HEK293 (cell line): ENCODE measurements at regions not wholly inside any gene's neighbourhood (a gene's known extent, or its start where the extent isn't known, plus 50 kb on each side); places are given as distances from the start of the nearest gene placed in this dataset.

Source experiments
- CTCF ChIA-PET: fragments of 350-600 bp; formaldehyde crosslinking; extraction: SDS; loops from one replicate; lab custom pipeline; 2021; ENCODE audit warnings: antibody characterized with exemption; lab: Yijun Ruan, JAX
- POLR2A ChIA-PET: fragments of 300-600 bp; formaldehyde crosslinking; extraction: SDS; loops from one replicate; lab custom pipeline; 2020; ENCODE audit warnings: antibody characterized with exemption, inconsistent platforms; lab: Yijun Ruan, JAX
- H3K27ac ChIP-seq: fragments of 200-500 bp; sonication (Bioruptor generic); 2 replicates; pipeline ENCODE4 v1.5.1; 2014; ENCODE audit warnings: low read depth, low read length, control low read depth, inconsistent platforms; ENCODE audit errors: extremely low read depth
- H3K36me3 ChIP-seq, 2 experiments: fragments of 200-500 bp in 1 of 2; sonication (Bioruptor generic) in 1 of 2; 1 replicate in 1 of 2; 2 replicates in 1 of 2; pipeline ENCODE4 v1.5.1; 2014 to 2017; ENCODE audit warnings: inconsistent platforms in 2 of 2, low read length in 2 of 2; ENCODE audit not compliant: control insufficient read depth in 2 of 2, insufficient read depth in 1 of 2
- H3K4me1 ChIP-seq: fragments of 200-500 bp; sonication (Bioruptor generic); 2 replicates; pipeline ENCODE4 v1.5.1; 2014; ENCODE audit warnings: mild to moderate bottlenecking, low read length, inconsistent platforms; ENCODE audit not compliant: control insufficient read depth, insufficient read depth
- H3K4me3 ChIP-seq: 2 replicates; pipeline ENCODE4 v1.5.1; 2011; ENCODE audit warnings: low read depth, mild to moderate bottlenecking, control low read depth, low read length, moderate library complexity
- H3K9me3 ChIP-seq: fragments of 200-500 bp; sonication (Bioruptor generic); 2 replicates; pipeline ENCODE4 v1.5.1; 2014; ENCODE audit warnings: low read depth, low read length, inconsistent platforms; ENCODE audit not compliant: control insufficient read depth, insufficient read depth
- KLF8 ChIP-seq: fragments of 450-650 bp; formaldehyde crosslinking; IDR thresholded peaks from 2 replicates; pipeline ENCODE4 v1.5.1; 2016; ENCODE audit warnings: missing biosample characterization, missing genetic modification characterization
- TRIM28 ChIP-seq: IDR thresholded peaks from 2 replicates; pipeline ENCODE4 v1.6.1; 2011; ENCODE audit warnings: low read length, control low read depth, borderline replicate concordance
- ZBTB17 ChIP-seq: fragments of 450-650 bp; formaldehyde crosslinking; IDR thresholded peaks from 2 replicates; pipeline ENCODE4 v1.5.1; 2016; ENCODE audit warnings: missing biosample characterization, missing genetic modification characterization
- ZNF184 ChIP-seq: fragments of 450-650 bp; IDR thresholded peaks from 2 replicates; pipeline ENCODE4 v1.5.1; 2018; ENCODE audit warnings: missing biosample characterization, mild to moderate bottlenecking, missing genetic modification characterization
- ZNF266 ChIP-seq: fragments of 450-650 bp; formaldehyde crosslinking; IDR thresholded peaks from 2 replicates; pipeline ENCODE4 v1.5.1; 2016; ENCODE audit warnings: missing biosample characterization, missing genetic modification characterization, low read depth
- ZNF324 ChIP-seq: fragments of 450-650 bp; formaldehyde crosslinking; IDR thresholded peaks from 2 replicates; pipeline ENCODE4 v1.5.1; 2016; ENCODE audit warnings: missing biosample characterization, missing genetic modification characterization
- ZNF335 ChIP-seq: fragments of 450-650 bp; formaldehyde crosslinking; conservative IDR thresholded peaks from 2 replicates; pipeline ENCODE4 v1.5.1; 2016; ENCODE audit warnings: missing biosample characterization, missing genetic modification characterization
- ZNF350 ChIP-seq: fragments of 450-650 bp; formaldehyde crosslinking; IDR thresholded peaks from 2 replicates; pipeline ENCODE4 v1.5.0; 2017; ENCODE audit warnings: missing biosample characterization, mild to moderate bottlenecking, missing genetic modification characterization
- ZNF549 ChIP-seq: fragments of 450-650 bp; IDR thresholded peaks from 2 replicates; pipeline ENCODE4 v1.5.1; 2018; ENCODE audit warnings: missing biosample characterization, missing genetic modification characterization, mild to moderate bottlenecking, inconsistent platforms, moderate library complexity
- ZNF660 ChIP-seq: fragments of 450-650 bp; IDR thresholded peaks from 2 replicates; pipeline ENCODE4 v1.5.1; 2018; ENCODE audit warnings: missing biosample characterization, mild to moderate bottlenecking, missing genetic modification characterization
- ZNF664 ChIP-seq: fragments of 450-650 bp; formaldehyde crosslinking; IDR thresholded peaks from 2 replicates; pipeline ENCODE4 v1.5.1; 2016; ENCODE audit warnings: missing biosample characterization, missing genetic modification characterization
- ZNF701 ChIP-seq: fragments of 450-650 bp; formaldehyde crosslinking; IDR thresholded peaks from 2 replicates; pipeline ENCODE4 v1.5.1; 2016; ENCODE audit warnings: missing biosample characterization, missing genetic modification characterization
- ZNF747 ChIP-seq: fragments of 450-650 bp; formaldehyde crosslinking; IDR thresholded peaks from 2 replicates; pipeline ENCODE4 v1.5.1; 2016; ENCODE audit warnings: missing biosample characterization, missing genetic modification characterization
- ZNF791 ChIP-seq: fragments of 450-650 bp; formaldehyde crosslinking; IDR thresholded peaks from 2 replicates; pipeline ENCODE4 v1.5.1; 2016; ENCODE audit warnings: missing biosample characterization, missing genetic modification characterization
- TF ChIP-seq, protein P1 (sequence below): fragments of 450-650 bp; formaldehyde crosslinking; IDR thresholded peaks from 2 replicates; pipeline ENCODE4 v1.5.1; 2016; ENCODE audit warnings: missing biosample characterization, missing genetic modification characterization
- TF ChIP-seq, protein P2 (sequence below): fragments of 450-650 bp; formaldehyde crosslinking; IDR thresholded peaks from 2 replicates; pipeline ENCODE4 v1.5.1; 2016; ENCODE audit warnings: missing biosample characterization, missing genetic modification characterization
- TF ChIP-seq, protein P3 (sequence below): fragments of 450-650 bp; formaldehyde crosslinking; IDR thresholded peaks from 2 replicates; pipeline ENCODE4 v1.5.1; 2016; ENCODE audit warnings: missing biosample characterization, missing genetic modification characterization
- TF ChIP-seq, protein P4 (sequence below): fragments of 450-650 bp; formaldehyde crosslinking; optimal IDR thresholded peaks from 2 replicates; pipeline ENCODE3; 2016; ENCODE audit warnings: missing biosample characterization, mild to moderate bottlenecking, missing genetic modification characterization
- TF ChIP-seq, protein P5 (sequence below): fragments of 450-650 bp; formaldehyde crosslinking; IDR thresholded peaks from 2 replicates; pipeline ENCODE4 v1.5.1; 2016; ENCODE audit warnings: missing biosample characterization, missing genetic modification characterization

DNA sequence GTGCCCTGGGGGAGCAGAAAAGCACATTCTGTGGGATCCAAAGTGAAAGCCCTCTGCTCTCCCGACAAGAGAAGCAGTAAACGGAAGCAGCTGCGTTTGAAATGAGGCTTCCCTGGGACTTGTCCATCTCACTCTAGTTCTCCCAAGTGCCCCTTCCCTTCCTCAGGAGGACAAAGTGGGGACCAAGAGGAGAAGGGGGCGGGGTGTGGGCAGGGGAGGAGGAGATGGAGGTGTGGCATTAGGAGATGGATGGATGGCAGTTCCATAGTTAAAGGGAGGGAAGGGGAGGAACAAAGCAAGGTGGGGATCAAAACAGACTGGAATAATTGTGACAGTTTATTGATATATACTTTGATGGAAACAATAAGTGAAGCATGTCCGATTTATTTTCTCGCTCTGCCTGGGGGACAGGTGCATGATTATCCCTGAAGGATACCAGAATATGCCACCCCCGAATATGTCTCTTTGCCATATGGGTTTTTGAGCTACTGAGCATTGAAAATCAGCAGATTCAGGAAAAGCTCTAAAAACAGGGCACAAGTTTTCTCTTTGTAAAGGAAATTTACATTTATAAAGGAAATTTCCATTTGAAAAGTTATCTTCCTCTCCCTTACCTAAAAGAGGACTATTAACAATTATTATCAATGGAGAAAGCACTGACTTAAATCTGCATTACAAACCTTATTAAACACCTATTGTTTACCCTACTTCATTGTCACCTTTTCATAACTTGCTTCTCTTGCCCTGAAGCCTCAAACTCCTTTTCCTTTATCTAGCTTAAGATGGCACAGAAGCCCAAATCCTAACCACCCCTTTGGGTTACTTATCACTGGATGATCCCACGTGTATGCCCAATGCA is 58.9 kb upstream of the DAZL start:
- Histone ChIP-seq H3K9me3 (no peaks in the 10 kb centered on the region), H3K4me3 (no peak overlapping the region), H3K36me3 (no peaks in the 10 kb centered on the region), H3K27ac (no peak overlapping the region), H3K4me1 (peaks cover 7% of the 10 kb centered on the region; the same call in 1 of the 2 replicates)
- TF ChIP-seq, protein P1, sequence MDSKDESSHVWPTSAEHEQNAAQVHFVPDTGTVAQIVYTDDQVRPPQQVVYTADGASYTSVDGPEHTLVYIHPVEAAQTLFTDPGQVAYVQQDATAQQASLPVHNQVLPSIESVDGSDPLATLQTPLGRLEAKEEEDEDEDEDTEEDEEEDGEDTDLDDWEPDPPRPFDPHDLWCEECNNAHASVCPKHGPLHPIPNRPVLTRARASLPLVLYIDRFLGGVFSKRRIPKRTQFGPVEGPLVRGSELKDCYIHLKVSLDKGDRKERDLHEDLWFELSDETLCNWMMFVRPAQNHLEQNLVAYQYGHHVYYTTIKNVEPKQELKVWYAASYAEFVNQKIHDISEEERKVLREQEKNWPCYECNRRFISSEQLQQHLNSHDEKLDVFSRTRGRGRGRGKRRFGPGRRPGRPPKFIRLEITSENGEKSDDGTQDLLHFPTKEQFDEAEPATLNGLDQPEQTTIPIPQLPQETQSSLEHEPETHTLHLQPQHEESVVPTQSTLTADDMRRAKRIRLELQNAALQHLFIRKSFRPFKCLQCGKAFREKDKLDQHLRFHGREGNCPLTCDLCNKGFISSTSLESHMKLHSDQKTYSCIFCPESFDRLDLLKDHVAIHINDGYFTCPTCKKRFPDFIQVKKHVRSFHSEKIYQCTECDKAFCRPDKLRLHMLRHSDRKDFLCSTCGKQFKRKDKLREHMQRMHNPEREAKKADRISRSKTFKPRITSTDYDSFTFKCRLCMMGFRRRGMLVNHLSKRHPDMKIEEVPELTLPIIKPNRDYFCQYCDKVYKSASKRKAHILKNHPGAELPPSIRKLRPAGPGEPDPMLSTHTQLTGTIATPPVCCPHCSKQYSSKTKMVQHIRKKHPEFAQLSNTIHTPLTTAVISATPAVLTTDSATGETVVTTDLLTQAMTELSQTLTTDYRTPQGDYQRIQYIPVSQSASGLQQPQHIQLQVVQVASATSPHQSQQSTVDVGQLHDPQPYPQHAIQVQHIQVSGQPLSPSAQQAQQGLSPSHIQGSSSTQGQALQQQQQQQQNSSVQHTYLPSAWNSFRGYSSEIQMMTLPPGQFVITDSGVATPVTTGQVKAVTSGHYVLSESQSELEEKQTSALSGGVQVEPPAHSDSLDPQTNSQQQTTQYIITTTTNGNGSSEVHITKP (tag by site-specific recombination) = peak; percentile 71
- TF ChIP-seq, protein P2, sequence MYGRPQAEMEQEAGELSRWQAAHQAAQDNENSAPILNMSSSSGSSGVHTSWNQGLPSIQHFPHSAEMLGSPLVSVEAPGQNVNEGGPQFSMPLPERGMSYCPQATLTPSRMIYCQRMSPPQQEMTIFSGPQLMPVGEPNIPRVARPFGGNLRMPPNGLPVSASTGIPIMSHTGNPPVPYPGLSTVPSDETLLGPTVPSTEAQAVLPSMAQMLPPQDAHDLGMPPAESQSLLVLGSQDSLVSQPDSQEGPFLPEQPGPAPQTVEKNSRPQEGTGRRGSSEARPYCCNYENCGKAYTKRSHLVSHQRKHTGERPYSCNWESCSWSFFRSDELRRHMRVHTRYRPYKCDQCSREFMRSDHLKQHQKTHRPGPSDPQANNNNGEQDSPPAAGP (tag by site-specific recombination) = no peak
- TF ChIP-seq ZNF184 (no peak), ZNF335 (no peak), ZNF266 (tag by site-specific recombination) (no peak), KLF8 (tag by site-specific recombination) (no peak), ZNF350 (tag by site-specific recombination) (no peak)
- TF ChIP-seq, protein P3, sequence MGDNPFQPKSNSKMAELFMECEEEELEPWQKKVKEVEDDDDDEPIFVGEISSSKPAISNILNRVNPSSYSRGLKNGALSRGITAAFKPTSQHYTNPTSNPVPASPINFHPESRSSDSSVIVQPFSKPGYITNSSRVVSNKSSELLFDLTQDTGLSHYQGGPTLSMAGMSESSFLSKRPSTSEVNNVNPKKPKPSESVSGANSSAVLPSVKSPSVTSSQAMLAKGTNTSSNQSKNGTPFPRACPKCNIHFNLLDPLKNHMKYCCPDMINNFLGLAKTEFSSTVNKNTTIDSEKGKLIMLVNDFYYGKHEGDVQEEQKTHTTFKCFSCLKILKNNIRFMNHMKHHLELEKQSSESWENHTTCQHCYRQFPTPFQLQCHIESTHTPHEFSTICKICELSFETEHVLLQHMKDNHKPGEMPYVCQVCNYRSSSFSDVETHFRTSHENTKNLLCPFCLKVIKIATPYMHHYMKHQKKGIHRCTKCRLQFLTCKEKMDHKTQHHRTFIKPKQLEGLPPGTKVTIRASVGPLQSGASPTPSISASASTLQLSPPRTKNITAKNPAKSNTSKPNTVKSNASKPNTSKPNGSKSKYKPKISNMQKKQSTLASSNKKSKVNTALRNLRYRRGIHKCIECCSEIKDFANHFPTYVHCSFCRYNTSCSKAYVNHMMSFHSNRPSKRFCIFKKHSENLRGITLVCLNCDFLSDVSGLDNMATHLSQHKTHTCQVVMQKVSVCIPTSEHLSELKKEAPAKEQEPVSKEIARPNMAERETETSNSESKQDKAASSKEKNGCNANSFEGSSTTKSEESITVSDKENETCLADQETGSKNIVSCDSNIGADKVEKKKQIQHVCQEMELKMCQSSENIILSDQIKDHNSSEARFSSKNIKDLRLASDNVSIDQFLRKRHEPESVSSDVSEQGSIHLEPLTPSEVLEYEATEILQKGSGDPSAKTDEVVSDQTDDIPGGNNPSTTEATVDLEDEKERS = no peak
- ChIA-PET CTCF (interaction anchor here (0.6 to 2.0 kb wide), 3 partner anchors 9 to 265 kb away, joined by 3 to 5 read pairs (median 3); no protein-coding TSS in a partner anchor), POLR2A (no interaction called here)

DNA sequence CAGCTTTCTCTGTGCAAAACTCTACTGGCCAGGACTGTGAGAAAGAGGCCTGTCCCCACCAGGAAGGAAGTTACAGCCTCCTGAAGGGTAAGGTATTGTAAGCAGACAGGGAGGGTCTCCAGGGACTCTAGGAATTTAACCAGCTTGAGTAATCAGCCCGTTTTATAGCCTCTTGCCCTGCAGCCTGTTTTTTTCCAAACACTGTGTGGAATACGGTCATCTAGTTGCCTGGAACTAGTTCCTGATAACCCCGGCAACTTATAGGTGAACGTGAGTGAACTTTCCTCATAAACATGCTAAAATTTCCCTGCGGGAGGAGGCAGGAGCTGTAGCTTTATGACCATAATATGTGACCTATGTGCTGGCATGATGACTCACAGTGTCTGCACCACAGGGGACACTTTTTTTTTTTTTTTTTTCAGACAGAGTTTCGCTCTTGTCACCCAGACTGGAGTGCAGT is 60.1 kb upstream of the DAZL start:
- no peak overlapping the region for H3K4me3 ChIP-seq
- peak; percentile 73 for TF ChIP-seq ZNF324
- TF ChIP-seq TRIM28 = no peak; the same call in 1 of the 2 replicates
- TF ChIP-seq ZNF660 (tag by site-specific recombination) = peak; percentile 89; the same call in 1 of the 2 replicates
- TF ChIP-seq, protein P1 (tag by site-specific recombination) = peak; percentile 90
- TF ChIP-seq, protein P4, sequence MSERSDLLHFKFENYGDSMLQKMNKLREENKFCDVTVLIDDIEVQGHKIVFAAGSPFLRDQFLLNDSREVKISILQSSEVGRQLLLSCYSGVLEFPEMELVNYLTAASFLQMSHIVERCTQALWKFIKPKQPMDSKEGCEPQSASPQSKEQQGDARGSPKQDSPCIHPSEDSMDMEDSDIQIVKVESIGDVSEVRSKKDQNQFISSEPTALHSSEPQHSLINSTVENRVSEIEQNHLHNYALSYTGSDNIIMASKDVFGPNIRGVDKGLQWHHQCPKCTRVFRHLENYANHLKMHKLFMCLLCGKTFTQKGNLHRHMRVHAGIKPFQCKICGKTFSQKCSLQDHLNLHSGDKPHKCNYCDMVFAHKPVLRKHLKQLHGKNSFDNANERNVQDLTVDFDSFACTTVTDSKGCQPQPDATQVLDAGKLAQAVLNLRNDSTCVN (tag by site-specific recombination) = no peak
- TF ChIP-seq ZNF747 = no peak
- peak; percentile 70 for TF ChIP-seq ZBTB17 (tag by site-specific recombination)
- TF ChIP-seq ZNF701 (tag by site-specific recombination) = no peak
- TF ChIP-seq, protein P5, sequence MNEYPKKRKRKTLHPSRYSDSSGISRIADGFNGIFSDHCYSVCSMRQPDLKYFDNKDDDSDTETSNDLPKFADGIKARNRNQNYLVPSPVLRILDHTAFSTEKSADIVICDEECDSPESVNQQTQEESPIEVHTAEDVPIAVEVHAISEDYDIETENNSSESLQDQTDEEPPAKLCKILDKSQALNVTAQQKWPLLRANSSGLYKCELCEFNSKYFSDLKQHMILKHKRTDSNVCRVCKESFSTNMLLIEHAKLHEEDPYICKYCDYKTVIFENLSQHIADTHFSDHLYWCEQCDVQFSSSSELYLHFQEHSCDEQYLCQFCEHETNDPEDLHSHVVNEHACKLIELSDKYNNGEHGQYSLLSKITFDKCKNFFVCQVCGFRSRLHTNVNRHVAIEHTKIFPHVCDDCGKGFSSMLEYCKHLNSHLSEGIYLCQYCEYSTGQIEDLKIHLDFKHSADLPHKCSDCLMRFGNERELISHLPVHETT (tag by site-specific recombination) = peak; percentile 77
- no peak for TF ChIP-seq ZNF791
- no peak for TF ChIP-seq ZNF664 (tag by site-specific recombination)
- TF ChIP-seq ZNF549 (tag by site-specific recombination) = no peak

More for the DNA sequence above, 60.1 kb upstream of the DAZL start:
- Histone ChIP-seq H3K27ac (peak overlapping the region; percentile 14; the same call in 1 of the 2 replicates), H3K4me1 (peaks cover 7% of the 10 kb centered on the region; the same call in 1 of the 2 replicates), H3K9me3 (no peaks in the 10 kb centered on the region), H3K36me3 (no peaks in the 10 kb centered on the region)
- POLR2A ChIA-PET = no interaction called here
- CTCF ChIA-PET = interaction anchor here (0.6 to 2.0 kb wide), 3 partner anchors 8 to 571 kb away, joined by 5 to 8 read pairs (median 5); no protein-coding TSS in a partner anchor
